Smooth muscle cell (in vitro differentiated cells): ENCODE measurements at regions not wholly inside any gene's neighbourhood (a gene's known extent, or its start where the extent isn't known, plus 50 kb on each side); places are given as distances from the start of the nearest gene placed in this dataset.

Experiments used
- DNase-seq: peaks from one replicate; lab custom pipeline; 2025; ENCODE audit not compliant: unreplicated experiment; lab: John Stamatoyannopoulos, UW
- H2AFZ ChIP-seq: fragments of 200-600 bp; sonication (generic); 2 replicates; pipeline ENCODE4 v1.6.0; 2016; ENCODE audit warnings: antibody characterized with exemption, low read depth, mild to moderate bottlenecking
- H3F3A ChIP-seq: fragments of 200-600 bp; sonication (generic); 2 replicates; pipeline ENCODE4 v1.6.0; 2017; ENCODE audit warnings: antibody characterized with exemption, low read depth
- H3K27ac ChIP-seq: fragments of 200-600 bp; sonication (generic); 2 replicates; pipeline ENCODE4 v1.5.1; 2016; ENCODE audit warnings: low read depth, mild to moderate bottlenecking
- H3K27me3 ChIP-seq: fragments of 200-600 bp; sonication (generic); 2 replicates; pipeline ENCODE4 v1.6.1; 2016; ENCODE audit warnings: low read depth, mild to moderate bottlenecking
- H3K36me3 ChIP-seq: fragments of 200-600 bp; sonication (generic); 2 replicates; pipeline ENCODE4 v1.5.1; 2016; ENCODE audit warnings: low read depth
- H3K4me1 ChIP-seq: fragments of 200-600 bp; sonication (generic); 2 replicates; pipeline ENCODE4 v1.5.1; 2016; ENCODE audit warnings: low read depth
- H3K4me2 ChIP-seq: fragments of 200-600 bp; sonication (generic); 2 replicates; pipeline ENCODE4 v1.6.0; 2016; ENCODE audit warnings: mild to moderate bottlenecking
- H3K4me3 ChIP-seq: fragments of 200-600 bp; sonication (generic); 2 replicates; pipeline ENCODE4 v1.5.1; 2016; ENCODE audit warnings: mild to moderate bottlenecking
- H3K79me2 ChIP-seq: fragments of 200-600 bp; sonication (generic); 2 replicates; pipeline ENCODE4 v1.6.0; 2016; ENCODE audit warnings: low read depth, mild to moderate bottlenecking
- H3K9ac ChIP-seq: fragments of 200-600 bp; sonication (generic); 2 replicates; pipeline ENCODE4 v1.6.0; 2016; ENCODE audit warnings: low read depth
- H3K9me3 ChIP-seq: fragments of 200-600 bp; sonication (generic); replicated peaks from 2 replicates; pipeline ENCODE4 v1.5.1; 2016; ENCODE audit warnings: low read depth
- H4K20me1 ChIP-seq: fragments of 200-600 bp; sonication (generic); 2 replicates; pipeline ENCODE4 v1.6.0; 2016; ENCODE audit warnings: low read depth
- WGBS: methylation state at CpG from one replicate; pipeline ENCODE4 v1.1.7; 2016; ENCODE audit warnings: low lambda C conversion rate; 5-methylcytosine and 5-hydroxymethylcytosine counted together
- TF ChIP-seq, protein P1 (sequence below): fragments of 200-600 bp; sonication (generic); IDR thresholded peaks from 2 replicates; pipeline ENCODE4 v1.5.1; 2017; ENCODE audit warnings: borderline replicate concordance, mild to moderate bottlenecking, antibody characterized with exemption; ENCODE audit not compliant: insufficient read depth, poor library complexity, severe bottlenecking

DNA sequence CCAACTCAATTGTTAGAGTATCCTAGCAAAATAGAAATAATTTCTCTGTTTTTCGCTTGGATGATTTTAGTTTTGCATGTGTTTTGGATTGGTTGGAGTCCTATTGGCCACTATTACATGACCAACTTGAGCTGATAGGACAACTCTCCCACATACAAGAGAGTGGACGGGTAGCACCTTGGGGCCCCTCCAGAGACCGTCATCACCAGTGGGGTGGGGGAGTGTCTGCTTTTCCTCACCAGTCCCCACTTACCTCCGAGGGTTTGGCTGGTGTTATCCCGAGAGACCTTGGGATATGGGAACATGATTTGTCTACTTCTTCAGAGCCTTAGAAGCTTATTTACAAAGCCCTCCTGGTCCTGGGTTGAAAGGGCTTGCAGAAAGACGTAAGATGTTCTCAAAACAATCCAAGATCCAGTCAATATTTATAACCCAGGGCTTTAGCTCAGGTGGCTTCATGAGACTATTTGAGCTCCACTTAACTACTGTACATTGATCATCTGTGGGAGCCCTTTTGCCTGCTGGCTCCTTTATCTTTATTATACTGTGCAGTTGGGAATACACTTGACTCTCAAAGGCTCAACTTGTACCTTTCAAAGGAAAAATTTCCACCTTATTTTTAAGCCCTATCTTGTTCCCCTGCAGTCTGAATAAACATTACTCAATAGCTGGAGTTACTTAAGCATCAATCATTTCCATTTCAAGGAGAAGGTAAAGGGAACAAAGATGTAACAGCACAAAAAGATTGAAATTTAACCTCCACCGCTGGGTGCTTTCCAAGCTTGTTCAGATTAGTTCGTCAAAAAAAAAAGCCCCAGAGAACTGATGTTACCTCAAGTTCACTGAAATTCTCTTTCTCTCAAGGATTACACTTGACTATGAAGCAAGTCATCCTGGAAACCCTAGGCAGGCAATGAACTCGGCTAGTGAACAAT is 119.7 kb downstream of the WDR11 start:
- no peaks in the 10 kb centered on the region for H3K79me2 ChIP-seq
- DNase-seq, result no peak
- no peaks in the 10 kb centered on the region for H3F3A ChIP-seq
- peaks cover 7% of the 10 kb centered on the region for H3K9me3 ChIP-seq
- H3K4me2 ChIP-seq, result no peak overlapping the region
- H4K20me1 ChIP-seq, result no peaks in the 10 kb centered on the region
- H3K27ac ChIP-seq, result no peak overlapping the region
- H3K4me3 ChIP-seq, result no peak overlapping the region
- H3K9ac ChIP-seq, result no peak overlapping the region
- peaks cover 6% of the 10 kb centered on the region for H3K4me1 ChIP-seq
- 92% methylated on average over 9 of the region's 9 CpGs for WGBS
- TF ChIP-seq, protein P1, sequence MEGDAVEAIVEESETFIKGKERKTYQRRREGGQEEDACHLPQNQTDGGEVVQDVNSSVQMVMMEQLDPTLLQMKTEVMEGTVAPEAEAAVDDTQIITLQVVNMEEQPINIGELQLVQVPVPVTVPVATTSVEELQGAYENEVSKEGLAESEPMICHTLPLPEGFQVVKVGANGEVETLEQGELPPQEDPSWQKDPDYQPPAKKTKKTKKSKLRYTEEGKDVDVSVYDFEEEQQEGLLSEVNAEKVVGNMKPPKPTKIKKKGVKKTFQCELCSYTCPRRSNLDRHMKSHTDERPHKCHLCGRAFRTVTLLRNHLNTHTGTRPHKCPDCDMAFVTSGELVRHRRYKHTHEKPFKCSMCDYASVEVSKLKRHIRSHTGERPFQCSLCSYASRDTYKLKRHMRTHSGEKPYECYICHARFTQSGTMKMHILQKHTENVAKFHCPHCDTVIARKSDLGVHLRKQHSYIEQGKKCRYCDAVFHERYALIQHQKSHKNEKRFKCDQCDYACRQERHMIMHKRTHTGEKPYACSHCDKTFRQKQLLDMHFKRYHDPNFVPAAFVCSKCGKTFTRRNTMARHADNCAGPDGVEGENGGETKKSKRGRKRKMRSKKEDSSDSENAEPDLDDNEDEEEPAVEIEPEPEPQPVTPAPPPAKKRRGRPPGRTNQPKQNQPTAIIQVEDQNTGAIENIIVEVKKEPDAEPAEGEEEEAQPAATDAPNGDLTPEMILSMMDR, result no peak
- H3K36me3 ChIP-seq, result no peaks in the 10 kb centered on the region
- H3K27me3 ChIP-seq, result no peaks in the 10 kb centered on the region
- H2AFZ ChIP-seq, result no peak overlapping the region

GRCh38 chr10:120971671-120972070 is 120.5 kb downstream of the WDR11 start:
- Histone ChIP-seq H3K27ac (no peak overlapping the region), H2AFZ (no peak overlapping the region), H3K4me2 (no peak overlapping the region), H3F3A (no peaks in the 10 kb centered on the region), H3K27me3 (no peaks in the 10 kb centered on the region), H4K20me1 (no peaks in the 10 kb centered on the region), H3K36me3 (no peaks in the 10 kb centered on the region), H3K9me3 (peaks cover 7% of the 10 kb centered on the region), H3K79me2 (no peaks in the 10 kb centered on the region), H3K9ac (no peak overlapping the region), H3K4me1 (peaks cover under 1% of the 10 kb centered on the region), H3K4me3 (no peak overlapping the region)
- 90% methylated on average over 2 of the region's 2 CpGs for WGBS
- no peak for DNase-seq
- TF ChIP-seq, protein P1, result no peak

GRCh38 chr10:120972259-120972658 is 121.1 kb downstream of the WDR11 start:
- Histone ChIP-seq H3K4me2 (no peak overlapping the region), H3F3A (no peaks in the 10 kb centered on the region), H2AFZ (no peak overlapping the region), H3K27ac (no peak overlapping the region), H3K4me3 (no peak overlapping the region), H3K79me2 (no peaks in the 10 kb centered on the region), H3K27me3 (no peaks in the 10 kb centered on the region), H3K9ac (no peak overlapping the region), H3K9me3 (peaks cover 7% of the 10 kb centered on the region), H3K4me1 (no peaks in the 10 kb centered on the region), H3K36me3 (no peaks in the 10 kb centered on the region), H4K20me1 (no peaks in the 10 kb centered on the region)
- 91% methylated on average over 2 of the region's 2 CpGs for WGBS
- TF ChIP-seq, protein P1, result no peak
- no peak for DNase-seq
